ENCODE measurements at regions not wholly inside any gene's neighbourhood (a gene's known extent, or its start where the extent isn't known, plus 50 kb on each side); places are given as distances from the start of the nearest gene placed in this dataset.

GRCh38 chr10:26381986-26382385, 56.2 kb upstream of the APBB1IP start:
- H3K4me3 Mint-ChIP-seq = no peak overlapping the region
- H3K9me3 Mint-ChIP-seq = no peaks in the 10 kb centered on the region
- POLR2A ChIA-PET = no interaction called here
- intact Hi-C loops (cut with micrococcal nuclease) = no loop called here
- no peak for TF ChIP-seq CTCF (IDR thresholded peaks at IDR 0.05)
- H3K36me3 Mint-ChIP-seq (ENCODE audit: low read depth) = no peaks in the 10 kb centered on the region
- H3K4me1 Mint-ChIP-seq (ENCODE audit: low read depth) = peaks cover 3% of the 10 kb centered on the region
- CTCF ChIA-PET = interaction anchor here (1.1 to 1.2 kb wide), 2 partner anchors 13 to 47 kb away, joined by 3 read pairs; no protein-coding TSS in a partner anchor
- DNase-seq = no peak
- no peak overlapping the region for H3K27ac Mint-ChIP-seq
- H3K27me3 Mint-ChIP-seq = no peaks in the 10 kb centered on the region
- no peak for ATAC-seq

GRCh38 chr10:26384600-26384999, 53.5 kb upstream of the APBB1IP start:
- DNase-seq (no peak), ATAC-seq (no peak)
- TF ChIP-seq CTCF (IDR thresholded peaks at IDR 0.05) = no peak
- ChIA-PET POLR2A (no interaction called here), CTCF (interaction anchor here (1.1 kb wide), 1 partner anchor 9 kb away, joined by 3 read pairs; no protein-coding TSS in a partner anchor)
- Mint-ChIP-seq H3K9me3 (peaks cover 2% of the 10 kb centered on the region), H3K27me3 (no peaks in the 10 kb centered on the region), H3K27ac (no peak overlapping the region), H3K4me3 (no peak overlapping the region), H3K36me3 (ENCODE audit: low read depth) (no peaks in the 10 kb centered on the region), H3K4me1 (ENCODE audit: low read depth) (peaks cover 4% of the 10 kb centered on the region)
- intact Hi-C loops (cut with micrococcal nuclease) = no loop called here

- H3K36me3 Mint-ChIP-seq (ENCODE audit: low read depth) = no peaks in the 10 kb centered on the region
- intact Hi-C loops (cut with micrococcal nuclease) = no loop called here
- no peak overlapping the region for H3K27ac Mint-ChIP-seq
- H3K27me3 Mint-ChIP-seq = no peaks in the 10 kb centered on the region
- peaks cover 3% of the 10 kb centered on the region for H3K9me3 Mint-ChIP-seq
- H3K4me3 Mint-ChIP-seq = no peak overlapping the region
- peaks cover 4% of the 10 kb centered on the region for H3K4me1 Mint-ChIP-seq (ENCODE audit: low read depth)
- DNase-seq = no peak
- no peak for TF ChIP-seq CTCF (IDR thresholded peaks at IDR 0.05)
- CTCF ChIA-PET = no interaction called here
- no peak for ATAC-seq
- POLR2A ChIA-PET = no interaction called here
Measured at GRCh38 chr10:26385443-26385842, 52.7 kb upstream of the APBB1IP start.

GRCh38 chr10:26386781-26387180, 51.4 kb upstream of the APBB1IP start:
- H3K4me3 Mint-ChIP-seq = no peak overlapping the region
- intact Hi-C loops (cut with micrococcal nuclease) = no loop called here

More at GRCh38 chr10:26386781-26387180, 51.4 kb upstream of the APBB1IP start:
- Mint-ChIP-seq H3K36me3 (ENCODE audit: low read depth) (no peaks in the 10 kb centered on the region), H3K4me1 (ENCODE audit: low read depth) (peaks cover 9% of the 10 kb centered on the region), H3K27ac (no peak overlapping the region), H3K27me3 (peaks cover 5% of the 10 kb centered on the region), H3K9me3 (peaks cover 3% of the 10 kb centered on the region)
- ATAC-seq (no peak), DNase-seq (no peak)
- CTCF ChIA-PET = no interaction called here
- TF ChIP-seq CTCF (IDR thresholded peaks at IDR 0.05) = no peak
- POLR2A ChIA-PET = no interaction called here
